CD4-positive, alpha-beta T cell treated with Interleukin-2 at 100 ng/mL for 4 hours (primary cell): ENCODE measurements at regions not wholly inside any gene's neighbourhood (a gene's known extent, or its start where the extent isn't known, plus 50 kb on each side); places are given as distances from the start of the nearest gene placed in this dataset.

Source experiments
- DNase-seq: peaks from one replicate; pipeline ENCODE4 v3.0.0-alpha.2; 2020; ENCODE audit warnings: low spot score

DNA sequence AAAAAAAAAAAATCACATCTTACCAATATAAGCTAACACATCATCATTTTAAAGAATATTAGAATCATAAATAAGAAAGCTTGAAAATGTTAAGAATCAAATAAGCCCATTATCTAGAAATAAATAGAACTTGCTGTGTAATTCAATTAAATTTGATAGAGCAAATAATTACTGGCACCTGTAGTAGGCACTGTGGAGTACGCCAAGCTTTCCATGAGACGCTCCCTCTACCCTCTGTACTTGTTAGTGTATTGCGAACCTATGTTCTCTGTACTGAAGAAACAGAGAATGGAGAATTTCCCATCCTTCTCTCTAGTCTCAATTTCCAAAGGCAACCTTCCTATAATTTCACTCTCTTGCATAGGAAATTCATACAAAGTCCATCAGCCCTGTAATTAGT is 61.7 kb upstream of the HAND2 start:
- no peak for DNase-seq

DNA sequence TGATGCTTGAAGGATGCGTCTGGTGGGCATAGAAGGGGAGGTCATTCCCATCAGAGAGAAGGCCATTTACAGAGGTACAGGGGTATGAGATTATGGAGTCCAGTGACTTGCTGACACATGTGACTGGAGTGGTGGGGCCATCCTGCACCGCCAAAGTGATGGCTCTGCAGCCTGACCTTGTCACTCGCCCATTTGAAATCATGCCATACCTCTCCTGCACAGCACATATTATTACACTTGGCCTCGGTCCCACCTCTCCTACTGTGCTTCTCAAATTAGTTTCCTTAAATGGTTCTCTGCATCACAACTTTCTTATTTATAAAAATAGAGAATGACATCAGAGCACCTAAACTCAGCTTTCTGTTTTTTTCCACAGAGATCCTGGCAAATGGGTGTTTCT is 60.7 kb upstream of the HAND2 start:
- DNase-seq: no peak

- no peak for DNase-seq
Measured at GRCh38 chr4:173585876-173586572, 56.0 kb upstream of the HAND2 start.

- DNase-seq: no peak
Measured at GRCh38 chr4:173584506-173584905, 54.5 kb upstream of the HAND2 start.
